ENCODE measurements at regions not wholly inside any gene's neighbourhood (a gene's known extent, or its start where the extent isn't known, plus 50 kb on each side); places are given as distances from the start of the nearest gene placed in this dataset.

DNA sequence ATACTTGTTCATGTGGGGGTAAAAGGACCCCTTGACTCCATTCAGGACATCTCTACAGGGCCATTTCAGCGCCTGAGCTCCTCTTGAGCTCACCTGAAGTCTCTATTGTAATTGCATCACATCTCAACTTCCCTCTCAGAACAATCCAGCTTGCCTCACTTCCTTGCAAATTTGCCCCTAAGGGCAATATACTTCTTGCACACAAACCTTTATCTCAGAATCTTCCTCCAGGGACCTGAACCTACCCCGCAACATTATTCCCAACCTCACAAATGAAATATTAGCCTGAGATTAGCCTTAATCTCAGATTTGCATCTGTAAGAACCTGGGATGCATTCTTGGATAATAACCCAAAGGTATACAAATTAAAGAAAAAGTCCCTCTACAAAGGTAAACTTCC, 159.2 kb downstream of the DRD1 start:
- TF ChIP-seq ZNF671 (CRISPR knock-in tag; IDR thresholded peaks at IDR 0.05) (no peak), SP1 (CRISPR knock-in tag; conservative IDR thresholded peaks at IDR 0.05) (no peak), SMAD3 (CRISPR knock-in tag; IDR thresholded peaks at IDR 0.05; ENCODE audit: borderline replicate concordance) (no peak), TEAD4 (CRISPR knock-in tag; IDR thresholded peaks at IDR 0.05) (no peak), ZNF232 (CRISPR knock-in tag; IDR thresholded peaks at IDR 0.05) (no peak), TP53 (CRISPR knock-in tag; IDR thresholded peaks at IDR 0.05) (no peak), NR3C1 (CRISPR knock-in tag; conservative IDR thresholded peaks at IDR 0.05; ENCODE audit: low read depth) (no peak)
- TF ChIP-seq, protein P1, sequence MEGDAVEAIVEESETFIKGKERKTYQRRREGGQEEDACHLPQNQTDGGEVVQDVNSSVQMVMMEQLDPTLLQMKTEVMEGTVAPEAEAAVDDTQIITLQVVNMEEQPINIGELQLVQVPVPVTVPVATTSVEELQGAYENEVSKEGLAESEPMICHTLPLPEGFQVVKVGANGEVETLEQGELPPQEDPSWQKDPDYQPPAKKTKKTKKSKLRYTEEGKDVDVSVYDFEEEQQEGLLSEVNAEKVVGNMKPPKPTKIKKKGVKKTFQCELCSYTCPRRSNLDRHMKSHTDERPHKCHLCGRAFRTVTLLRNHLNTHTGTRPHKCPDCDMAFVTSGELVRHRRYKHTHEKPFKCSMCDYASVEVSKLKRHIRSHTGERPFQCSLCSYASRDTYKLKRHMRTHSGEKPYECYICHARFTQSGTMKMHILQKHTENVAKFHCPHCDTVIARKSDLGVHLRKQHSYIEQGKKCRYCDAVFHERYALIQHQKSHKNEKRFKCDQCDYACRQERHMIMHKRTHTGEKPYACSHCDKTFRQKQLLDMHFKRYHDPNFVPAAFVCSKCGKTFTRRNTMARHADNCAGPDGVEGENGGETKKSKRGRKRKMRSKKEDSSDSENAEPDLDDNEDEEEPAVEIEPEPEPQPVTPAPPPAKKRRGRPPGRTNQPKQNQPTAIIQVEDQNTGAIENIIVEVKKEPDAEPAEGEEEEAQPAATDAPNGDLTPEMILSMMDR (IDR thresholded peaks at IDR 0.05): no peak
- TF ChIP-seq, protein P2, sequence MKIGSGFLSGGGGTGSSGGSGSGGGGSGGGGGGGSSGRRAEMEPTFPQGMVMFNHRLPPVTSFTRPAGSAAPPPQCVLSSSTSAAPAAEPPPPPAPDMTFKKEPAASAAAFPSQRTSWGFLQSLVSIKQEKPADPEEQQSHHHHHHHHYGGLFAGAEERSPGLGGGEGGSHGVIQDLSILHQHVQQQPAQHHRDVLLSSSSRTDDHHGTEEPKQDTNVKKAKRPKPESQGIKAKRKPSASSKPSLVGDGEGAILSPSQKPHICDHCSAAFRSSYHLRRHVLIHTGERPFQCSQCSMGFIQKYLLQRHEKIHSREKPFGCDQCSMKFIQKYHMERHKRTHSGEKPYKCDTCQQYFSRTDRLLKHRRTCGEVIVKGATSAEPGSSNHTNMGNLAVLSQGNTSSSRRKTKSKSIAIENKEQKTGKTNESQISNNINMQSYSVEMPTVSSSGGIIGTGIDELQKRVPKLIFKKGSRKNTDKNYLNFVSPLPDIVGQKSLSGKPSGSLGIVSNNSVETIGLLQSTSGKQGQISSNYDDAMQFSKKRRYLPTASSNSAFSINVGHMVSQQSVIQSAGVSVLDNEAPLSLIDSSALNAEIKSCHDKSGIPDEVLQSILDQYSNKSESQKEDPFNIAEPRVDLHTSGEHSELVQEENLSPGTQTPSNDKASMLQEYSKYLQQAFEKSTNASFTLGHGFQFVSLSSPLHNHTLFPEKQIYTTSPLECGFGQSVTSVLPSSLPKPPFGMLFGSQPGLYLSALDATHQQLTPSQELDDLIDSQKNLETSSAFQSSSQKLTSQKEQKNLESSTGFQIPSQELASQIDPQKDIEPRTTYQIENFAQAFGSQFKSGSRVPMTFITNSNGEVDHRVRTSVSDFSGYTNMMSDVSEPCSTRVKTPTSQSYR (CRISPR knock-in tag; IDR thresholded peaks at IDR 0.05): no peak
- TF ChIP-seq, protein P3, sequence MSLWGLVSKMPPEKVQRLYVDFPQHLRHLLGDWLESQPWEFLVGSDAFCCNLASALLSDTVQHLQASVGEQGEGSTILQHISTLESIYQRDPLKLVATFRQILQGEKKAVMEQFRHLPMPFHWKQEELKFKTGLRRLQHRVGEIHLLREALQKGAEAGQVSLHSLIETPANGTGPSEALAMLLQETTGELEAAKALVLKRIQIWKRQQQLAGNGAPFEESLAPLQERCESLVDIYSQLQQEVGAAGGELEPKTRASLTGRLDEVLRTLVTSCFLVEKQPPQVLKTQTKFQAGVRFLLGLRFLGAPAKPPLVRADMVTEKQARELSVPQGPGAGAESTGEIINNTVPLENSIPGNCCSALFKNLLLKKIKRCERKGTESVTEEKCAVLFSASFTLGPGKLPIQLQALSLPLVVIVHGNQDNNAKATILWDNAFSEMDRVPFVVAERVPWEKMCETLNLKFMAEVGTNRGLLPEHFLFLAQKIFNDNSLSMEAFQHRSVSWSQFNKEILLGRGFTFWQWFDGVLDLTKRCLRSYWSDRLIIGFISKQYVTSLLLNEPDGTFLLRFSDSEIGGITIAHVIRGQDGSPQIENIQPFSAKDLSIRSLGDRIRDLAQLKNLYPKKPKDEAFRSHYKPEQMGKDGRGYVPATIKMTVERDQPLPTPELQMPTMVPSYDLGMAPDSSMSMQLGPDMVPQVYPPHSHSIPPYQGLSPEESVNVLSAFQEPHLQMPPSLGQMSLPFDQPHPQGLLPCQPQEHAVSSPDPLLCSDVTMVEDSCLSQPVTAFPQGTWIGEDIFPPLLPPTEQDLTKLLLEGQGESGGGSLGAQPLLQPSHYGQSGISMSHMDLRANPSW (CRISPR knock-in tag; conservative IDR thresholded peaks at IDR 0.05; ENCODE audit: low read depth): no peak
- TF ChIP-seq, protein P4, sequence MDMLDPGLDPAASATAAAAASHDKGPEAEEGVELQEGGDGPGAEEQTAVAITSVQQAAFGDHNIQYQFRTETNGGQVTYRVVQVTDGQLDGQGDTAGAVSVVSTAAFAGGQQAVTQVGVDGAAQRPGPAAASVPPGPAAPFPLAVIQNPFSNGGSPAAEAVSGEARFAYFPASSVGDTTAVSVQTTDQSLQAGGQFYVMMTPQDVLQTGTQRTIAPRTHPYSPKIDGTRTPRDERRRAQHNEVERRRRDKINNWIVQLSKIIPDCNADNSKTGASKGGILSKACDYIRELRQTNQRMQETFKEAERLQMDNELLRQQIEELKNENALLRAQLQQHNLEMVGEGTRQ (CRISPR knock-in tag; IDR thresholded peaks at IDR 0.05): no peak
- TF ChIP-seq, protein P5, sequence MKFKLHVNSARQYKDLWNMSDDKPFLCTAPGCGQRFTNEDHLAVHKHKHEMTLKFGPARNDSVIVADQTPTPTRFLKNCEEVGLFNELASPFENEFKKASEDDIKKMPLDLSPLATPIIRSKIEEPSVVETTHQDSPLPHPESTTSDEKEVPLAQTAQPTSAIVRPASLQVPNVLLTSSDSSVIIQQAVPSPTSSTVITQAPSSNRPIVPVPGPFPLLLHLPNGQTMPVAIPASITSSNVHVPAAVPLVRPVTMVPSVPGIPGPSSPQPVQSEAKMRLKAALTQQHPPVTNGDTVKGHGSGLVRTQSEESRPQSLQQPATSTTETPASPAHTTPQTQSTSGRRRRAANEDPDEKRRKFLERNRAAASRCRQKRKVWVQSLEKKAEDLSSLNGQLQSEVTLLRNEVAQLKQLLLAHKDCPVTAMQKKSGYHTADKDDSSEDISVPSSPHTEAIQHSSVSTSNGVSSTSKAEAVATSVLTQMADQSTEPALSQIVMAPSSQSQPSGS (CRISPR knock-in tag; IDR thresholded peaks at IDR 0.05; ENCODE audit: borderline replicate concordance, low read depth): no peak
- TF ChIP-seq, protein P6, sequence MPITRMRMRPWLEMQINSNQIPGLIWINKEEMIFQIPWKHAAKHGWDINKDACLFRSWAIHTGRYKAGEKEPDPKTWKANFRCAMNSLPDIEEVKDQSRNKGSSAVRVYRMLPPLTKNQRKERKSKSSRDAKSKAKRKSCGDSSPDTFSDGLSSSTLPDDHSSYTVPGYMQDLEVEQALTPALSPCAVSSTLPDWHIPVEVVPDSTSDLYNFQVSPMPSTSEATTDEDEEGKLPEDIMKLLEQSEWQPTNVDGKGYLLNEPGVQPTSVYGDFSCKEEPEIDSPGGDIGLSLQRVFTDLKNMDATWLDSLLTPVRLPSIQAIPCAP (CRISPR knock-in tag; IDR thresholded peaks at IDR 0.05): no peak
- TF ChIP-seq, protein P7, sequence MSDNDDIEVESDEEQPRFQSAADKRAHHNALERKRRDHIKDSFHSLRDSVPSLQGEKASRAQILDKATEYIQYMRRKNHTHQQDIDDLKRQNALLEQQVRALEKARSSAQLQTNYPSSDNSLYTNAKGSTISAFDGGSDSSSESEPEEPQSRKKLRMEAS (CRISPR knock-in tag; IDR thresholded peaks at IDR 0.05): no peak

Data from WTC11 (cell line).